Liver (tissue), 8 donors: ENCODE measurements at regions not wholly inside any gene's neighbourhood (a gene's known extent, or its start where the extent isn't known, plus 50 kb on each side); places are given as distances from the start of the nearest gene placed in this dataset.

Source experiments
- DNase-seq: peaks from one replicate; pipeline ENCODE4 v3.0.0-alpha.2; 2017; ENCODE audit warnings: low spot score
- H3K27ac ChIP-seq, 2 donors: one replicate each; pipeline ENCODE4 v1.7.0; 2013; ENCODE audit warnings: inconsistent platforms in 2 of 2, low read length in 2 of 2, control low read depth in 1 of 2, low read depth in 1 of 2, mild to moderate bottlenecking in 1 of 2
- H3K27me3 ChIP-seq, 4 donors: one replicate each; pipeline versions ENCODE4 v1.6.1 to v1.7.0; 2013; ENCODE audit warnings: low read length in 3 of 4, inconsistent platforms in 1 of 4, mild to moderate bottlenecking in 1 of 4, moderate library complexity in 1 of 4; ENCODE audit not compliant: control insufficient read depth in 4 of 4, insufficient read depth in 4 of 4
- H3K36me3 ChIP-seq, 4 donors: one replicate each; pipeline versions ENCODE4 v1.6.1 to v1.7.0; 2013; ENCODE audit warnings: low read length in 3 of 4, mild to moderate bottlenecking in 3 of 4, low read depth in 1 of 4, moderate library complexity in 1 of 4; ENCODE audit not compliant: control insufficient read depth in 4 of 4, insufficient read depth in 3 of 4
- H3K4me1 ChIP-seq, 4 donors: one replicate each; pipeline versions ENCODE4 v1.6.1 to v1.7.0; 2013; ENCODE audit warnings: low read length in 3 of 4, mild to moderate bottlenecking in 3 of 4, moderate library complexity in 1 of 4; ENCODE audit not compliant: control insufficient read depth in 4 of 4, insufficient read depth in 4 of 4
- H3K4me3 ChIP-seq, 3 donors: one replicate each; pipeline versions ENCODE4 v1.6.1 to v1.7.0; 2013; ENCODE audit warnings: low read length in 3 of 3, control low read depth in 1 of 3, low read depth in 1 of 3, mild to moderate bottlenecking in 1 of 3
- H3K9ac ChIP-seq, 2 donors: one replicate each; pipeline ENCODE4 v1.7.0; 2013; ENCODE audit warnings: low read length in 2 of 2, mild to moderate bottlenecking in 2 of 2, moderate library complexity in 2 of 2, control low read depth in 1 of 2, low read depth in 1 of 2
- H3K9me3 ChIP-seq, 4 donors: one replicate each; pipeline versions ENCODE4 v1.6.1 to v1.7.0; 2013; ENCODE audit warnings: low read length in 3 of 4; ENCODE audit not compliant: control insufficient read depth in 4 of 4
- EGR1 ChIP-seq, 2 donors: IDR thresholded peaks; 2 replicates each; pipeline ENCODE4 v1.6.1; 2016 to 2018; ENCODE audit warnings: antibody characterized with exemption in 2 of 2, low read depth in 2 of 2
- FOXA2 ChIP-seq: IDR thresholded peaks from 2 replicates; pipeline ENCODE4 v1.6.1; 2016; ENCODE audit warnings: antibody characterized with exemption
- GABPA ChIP-seq, 2 donors: IDR thresholded peaks in 1 of 2; conservative IDR thresholded peaks in 1 of 2; 2 replicates each; pipeline ENCODE4 v1.6.1; 2016; ENCODE audit warnings: antibody characterized with exemption in 2 of 2, mild to moderate bottlenecking in 1 of 2, moderate library complexity in 1 of 2
- HNF4A ChIP-seq, 2 donors: conservative IDR thresholded peaks; 2 replicates each; pipeline ENCODE4 v1.6.1; 2016; ENCODE audit warnings: antibody characterized with exemption in 2 of 2, mild to moderate bottlenecking in 2 of 2
- HNF4G ChIP-seq: IDR thresholded peaks from 2 replicates; pipeline ENCODE4 v1.6.1; 2016; ENCODE audit warnings: antibody characterized with exemption
- JUND ChIP-seq, 2 donors: IDR thresholded peaks; 2 replicates each; pipeline ENCODE4 v1.6.1; 2016; ENCODE audit warnings: antibody characterized with exemption in 2 of 2
- NR2F2 ChIP-seq: IDR thresholded peaks from 2 replicates; pipeline ENCODE4 v1.6.1; 2016; ENCODE audit warnings: antibody characterized with exemption
- RAD21 ChIP-seq, 2 donors: IDR thresholded peaks; 2 replicates each; pipeline ENCODE4 v1.6.1; 2016; ENCODE audit warnings: antibody characterized with exemption in 2 of 2, mild to moderate bottlenecking in 2 of 2
- REST ChIP-seq: IDR thresholded peaks from 2 replicates; pipeline ENCODE4 v1.6.1; 2016; ENCODE audit warnings: antibody characterized with exemption, mild to moderate bottlenecking
- RXRA ChIP-seq, 2 donors: IDR thresholded peaks; 2 replicates each; pipeline ENCODE4 v1.6.1; 2017 to 2018; ENCODE audit warnings: antibody characterized with exemption in 2 of 2, mild to moderate bottlenecking in 1 of 2
- SP1 ChIP-seq: IDR thresholded peaks from 2 replicates; pipeline ENCODE4 v1.6.1; 2018; ENCODE audit warnings: antibody characterized with exemption, mild to moderate bottlenecking
- TAF1 ChIP-seq: conservative IDR thresholded peaks from 2 replicates; pipeline ENCODE4 v1.6.1; 2016; ENCODE audit warnings: antibody characterized with exemption, mild to moderate bottlenecking
- YY1 ChIP-seq: IDR thresholded peaks from 2 replicates; pipeline ENCODE4 v1.6.1; 2016; ENCODE audit warnings: antibody characterized with exemption, mild to moderate bottlenecking
- WGBS: extraction: QIAGEN DNeasy Blood & Tissue Kit; methylation state at CpG from one replicate; pipeline ENCODE4 v1.1.7; 2013; 5-methylcytosine and 5-hydroxymethylcytosine counted together
- TF ChIP-seq, protein P1 (sequence below): fragments of 150-350 bp; IDR thresholded peaks from 2 replicates; pipeline ENCODE4 v1.5.1; 2017; ENCODE audit warnings: improper control_type of control experiment, low read depth, low read length; ENCODE audit not compliant: missing input control
- TF ChIP-seq, protein P2 (sequence below): IDR thresholded peaks from 2 replicates; pipeline ENCODE4 v1.6.1; 2016; ENCODE audit warnings: antibody characterized with exemption
- TF ChIP-seq, protein P3 (sequence below): IDR thresholded peaks from 2 replicates; pipeline ENCODE4 v1.6.1; 2016; ENCODE audit warnings: antibody characterized with exemption
- TF ChIP-seq, protein P4 (sequence below): IDR thresholded peaks from 2 replicates; pipeline ENCODE4 v1.6.1; 2016; ENCODE audit warnings: antibody characterized with exemption
- donor health status: healthy.
- donor health status: healthy.
- donor health status: healthy.
- donor health status: healthy.
- donor health status: healthy.

DNA sequence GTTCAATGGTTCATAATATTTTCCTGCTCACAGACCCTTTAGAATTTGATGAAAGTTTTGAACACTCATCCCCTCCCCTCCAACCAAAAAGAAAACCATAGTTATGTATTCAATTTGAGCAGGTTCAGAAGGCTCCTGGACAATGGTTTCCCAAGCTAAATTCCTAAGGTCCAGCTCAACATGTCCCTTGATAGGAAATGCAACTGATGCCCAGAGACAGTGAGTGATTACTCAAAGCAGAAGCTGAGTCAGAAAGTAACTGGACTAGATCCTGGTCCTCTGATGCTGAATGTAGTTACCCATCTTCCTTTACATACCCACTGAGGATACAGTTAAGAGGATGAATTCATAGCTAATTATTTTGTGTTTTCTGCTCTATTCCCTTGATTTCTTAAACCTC lies 218.9 kb upstream of the NCKAP5 start:
- H3K9me3 ChIP-seq, result no peaks in the 10 kb centered on the region
- H3K36me3 ChIP-seq, result no peaks in the 10 kb centered on the region
- DNase-seq, result no peak
- no peak overlapping the region for H3K27ac ChIP-seq
- no peak overlapping the region for H3K4me3 ChIP-seq
- H3K9ac ChIP-seq, result no peak overlapping the region
- H3K27me3 ChIP-seq, result no peaks in the 10 kb centered on the region
- H3K4me1 ChIP-seq, result no peaks in the 10 kb centered on the region
- TF ChIP-seq, protein P1, sequence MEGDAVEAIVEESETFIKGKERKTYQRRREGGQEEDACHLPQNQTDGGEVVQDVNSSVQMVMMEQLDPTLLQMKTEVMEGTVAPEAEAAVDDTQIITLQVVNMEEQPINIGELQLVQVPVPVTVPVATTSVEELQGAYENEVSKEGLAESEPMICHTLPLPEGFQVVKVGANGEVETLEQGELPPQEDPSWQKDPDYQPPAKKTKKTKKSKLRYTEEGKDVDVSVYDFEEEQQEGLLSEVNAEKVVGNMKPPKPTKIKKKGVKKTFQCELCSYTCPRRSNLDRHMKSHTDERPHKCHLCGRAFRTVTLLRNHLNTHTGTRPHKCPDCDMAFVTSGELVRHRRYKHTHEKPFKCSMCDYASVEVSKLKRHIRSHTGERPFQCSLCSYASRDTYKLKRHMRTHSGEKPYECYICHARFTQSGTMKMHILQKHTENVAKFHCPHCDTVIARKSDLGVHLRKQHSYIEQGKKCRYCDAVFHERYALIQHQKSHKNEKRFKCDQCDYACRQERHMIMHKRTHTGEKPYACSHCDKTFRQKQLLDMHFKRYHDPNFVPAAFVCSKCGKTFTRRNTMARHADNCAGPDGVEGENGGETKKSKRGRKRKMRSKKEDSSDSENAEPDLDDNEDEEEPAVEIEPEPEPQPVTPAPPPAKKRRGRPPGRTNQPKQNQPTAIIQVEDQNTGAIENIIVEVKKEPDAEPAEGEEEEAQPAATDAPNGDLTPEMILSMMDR, result no peak
- TF ChIP-seq RXRA (IDR thresholded peaks at IDR 0.05) (no peak), TAF1 (no peak), GABPA (IDR thresholded peaks at IDR 0.05 in 1 of 2, conservative IDR thresholded peaks at IDR 0.05 in 1 of 2) (no peak), HNF4A (conservative IDR thresholded peaks at IDR 0.05) (no peak), JUND (IDR thresholded peaks at IDR 0.05) (no peak), RAD21 (IDR thresholded peaks at IDR 0.05) (no peak), REST (no peak), SP1 (no peak), NR2F2 (no peak), EGR1 (IDR thresholded peaks at IDR 0.05; ENCODE audit: low read depth in 2 of 2) (no peak), YY1 (no peak), HNF4G (no peak)
- TF ChIP-seq, protein P2, sequence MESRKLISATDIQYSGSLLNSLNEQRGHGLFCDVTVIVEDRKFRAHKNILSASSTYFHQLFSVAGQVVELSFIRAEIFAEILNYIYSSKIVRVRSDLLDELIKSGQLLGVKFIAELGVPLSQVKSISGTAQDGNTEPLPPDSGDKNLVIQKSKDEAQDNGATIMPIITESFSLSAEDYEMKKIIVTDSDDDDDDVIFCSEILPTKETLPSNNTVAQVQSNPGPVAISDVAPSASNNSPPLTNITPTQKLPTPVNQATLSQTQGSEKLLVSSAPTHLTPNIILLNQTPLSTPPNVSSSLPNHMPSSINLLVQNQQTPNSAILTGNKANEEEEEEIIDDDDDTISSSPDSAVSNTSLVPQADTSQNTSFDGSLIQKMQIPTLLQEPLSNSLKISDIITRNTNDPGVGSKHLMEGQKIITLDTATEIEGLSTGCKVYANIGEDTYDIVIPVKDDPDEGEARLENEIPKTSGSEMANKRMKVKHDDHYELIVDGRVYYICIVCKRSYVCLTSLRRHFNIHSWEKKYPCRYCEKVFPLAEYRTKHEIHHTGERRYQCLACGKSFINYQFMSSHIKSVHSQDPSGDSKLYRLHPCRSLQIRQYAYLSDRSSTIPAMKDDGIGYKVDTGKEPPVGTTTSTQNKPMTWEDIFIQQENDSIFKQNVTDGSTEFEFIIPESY, result no peak
- TF ChIP-seq, protein P3, sequence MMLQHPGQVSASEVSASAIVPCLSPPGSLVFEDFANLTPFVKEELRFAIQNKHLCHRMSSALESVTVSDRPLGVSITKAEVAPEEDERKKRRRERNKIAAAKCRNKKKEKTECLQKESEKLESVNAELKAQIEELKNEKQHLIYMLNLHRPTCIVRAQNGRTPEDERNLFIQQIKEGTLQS, result no peak

- Histone ChIP-seq H3K4me3 (no peak overlapping the region), H3K9ac (no peak overlapping the region), H3K36me3 (no peaks in the 10 kb centered on the region), H3K4me1 (no peaks in the 10 kb centered on the region), H3K9me3 (no peaks in the 10 kb centered on the region), H3K27ac (no peak overlapping the region), H3K27me3 (no peaks in the 10 kb centered on the region)
- DNase-seq, result no peak
- 97% methylated on average over 3 of the region's 3 CpGs for WGBS
- TF ChIP-seq GABPA (IDR thresholded peaks at IDR 0.05 in 1 of 2, conservative IDR thresholded peaks at IDR 0.05 in 1 of 2), result no peak
- no peak for TF ChIP-seq REST
- TF ChIP-seq EGR1 (IDR thresholded peaks at IDR 0.05; ENCODE audit: low read depth in 2 of 2), result no peak
- TF ChIP-seq TAF1, result no peak
- TF ChIP-seq, protein P4, sequence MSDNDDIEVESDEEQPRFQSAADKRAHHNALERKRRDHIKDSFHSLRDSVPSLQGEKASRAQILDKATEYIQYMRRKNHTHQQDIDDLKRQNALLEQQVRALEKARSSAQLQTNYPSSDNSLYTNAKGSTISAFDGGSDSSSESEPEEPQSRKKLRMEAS, result no peak
- TF ChIP-seq RAD21 (IDR thresholded peaks at IDR 0.05), result no peak
- no peak for TF ChIP-seq HNF4A (conservative IDR thresholded peaks at IDR 0.05)
- no peak for TF ChIP-seq SP1
- no peak for TF ChIP-seq NR2F2
- TF ChIP-seq HNF4G, result no peak
- TF ChIP-seq RXRA (IDR thresholded peaks at IDR 0.05), result no peak
- TF ChIP-seq, protein P2, result no peak
- TF ChIP-seq, protein P3, result no peak
- no peak for TF ChIP-seq FOXA2
- TF ChIP-seq YY1, result no peak
- no peak for TF ChIP-seq JUND (IDR thresholded peaks at IDR 0.05)
These were observed 219.4 kb upstream of the NCKAP5 start for GRCh38 chr2:133787651-133788050.
